ENCODE measurements at regions not wholly inside any gene's neighbourhood (a gene's known extent, or its start where the extent isn't known, plus 50 kb on each side); places are given as distances from the start of the nearest gene placed in this dataset.

GRCh38 chr11:69983571-69983877 lies 94.6 kb upstream of the ANO1 start:
- H3K4me2 ChIP-seq (ENCODE audit: insufficient read depth, insufficient read length, low read length) = no peak overlapping the region
- Mint-ChIP-seq H3K27ac (peak overlapping the region in 1 of 3 experiments; percentile 92; a peak in 1 of 7 replicates), H3K4me1 (peaks cover 60 to 62% of the 10 kb centered on the region in 2 experiments), H3K4me3 (peak overlapping the region in 1 of 2 experiments; percentile 54; a peak in 2 of 5 replicates), H3K36me3 (ENCODE audit: insufficient read depth in 1 of 3, low read depth in 3 of 3) (no peaks in the 10 kb centered on the region), H3K9me3 (no peaks in the 10 kb centered on the region; a peak in 1 of 5 replicates), H3K27me3 (ENCODE audit: low read depth) (peaks cover 70% of the 10 kb centered on the region)
- H2BK5ac ChIP-seq (ENCODE audit: insufficient read length, low read length) = no peak overlapping the region
- H4K20me1 ChIP-seq (ENCODE audit: control insufficient read depth, insufficient read depth, insufficient read length) = no peaks in the 10 kb centered on the region
- H3K27me3 ChIP-seq (ENCODE audit: insufficient read depth, low read length) = peaks cover 17% of the 10 kb centered on the region; the same call in 1 of the 2 replicates
- no peak overlapping the region for H2AK5ac ChIP-seq (ENCODE audit: insufficient read length, low read length)
- H3K9ac ChIP-seq (ENCODE audit: extremely low read depth, insufficient read length, low read length) = no peak overlapping the region
- H4K5ac ChIP-seq (ENCODE audit: insufficient read length, low read depth, low read length) = no peak overlapping the region
- no peak overlapping the region for H3T11ph ChIP-seq (ENCODE audit: low read length)
- no peak overlapping the region for H2BK20ac ChIP-seq (ENCODE audit: low read depth, low read length, poor library complexity, severe bottlenecking)
- no peaks in the 10 kb centered on the region for H3K79me1 ChIP-seq (ENCODE audit: insufficient read depth, low read depth, low read length, poor library complexity, severe bottlenecking)
- H4K91ac ChIP-seq (ENCODE audit: insufficient read length, low read depth, low read length) = no peak overlapping the region
- no peak overlapping the region for H2BK120ac ChIP-seq (ENCODE audit: low read depth, low read length, poor library complexity, severe bottlenecking)
- H2BK15ac ChIP-seq (ENCODE audit: low read depth, low read length) = no peak overlapping the region
- H3K4ac ChIP-seq (ENCODE audit: low read depth, low read length) = no peak overlapping the region
- H2BK12ac ChIP-seq (ENCODE audit: insufficient read length, low read depth, low read length) = no peak overlapping the region
- H3K79me2 ChIP-seq (ENCODE audit: insufficient read depth, low read length) = no peaks in the 10 kb centered on the region
- no peak for TF ChIP-seq CTCF (conservative IDR thresholded peaks at IDR 0.05)
- H3K23me2 ChIP-seq (ENCODE audit: insufficient read length, low read depth, low read length, poor library complexity, severe bottlenecking) = peaks cover 12% of the 10 kb centered on the region
- peaks cover 5% of the 10 kb centered on the region; the same call in 1 of the 2 replicates for H3K4me1 ChIP-seq (ENCODE audit: insufficient read depth, low read length)
- no peak overlapping the region for H3K23ac ChIP-seq (ENCODE audit: insufficient read length, low read depth, low read length)
- no peak for DNase-seq
- no peak overlapping the region for H3K18ac ChIP-seq (ENCODE audit: insufficient read length, low read depth, low read length)
- H2AFZ ChIP-seq (ENCODE audit: low read length) = no peak overlapping the region
- no peak overlapping the region for H3K27ac ChIP-seq (ENCODE audit: insufficient read length, low read depth, low read length)
- H4K8ac ChIP-seq (replicated peaks; ENCODE audit: insufficient read length, low read depth, low read length) = no peak overlapping the region
- no CpG with 5 or more reads among the region's 10 CpGs for WGBS (ENCODE audit: extremely low coverage, insufficient read length, low lambda C conversion rate)
- H3K9me3 ChIP-seq (ENCODE audit: control insufficient read depth, low read depth, low read length) = no peaks in the 10 kb centered on the region
- H3K56ac ChIP-seq (ENCODE audit: insufficient read length, low read depth, low read length) = no peak overlapping the region
- H3K14ac ChIP-seq (ENCODE audit: insufficient read depth, low read length) = no peak overlapping the region
